Activated CD8-positive, alpha-beta memory T cell treated with anti-CD3 and anti-CD28 coated beads for 48 hours (primary cell): ENCODE measurements at regions not wholly inside any gene's neighbourhood (a gene's known extent, or its start where the extent isn't known, plus 50 kb on each side); places are given as distances from the start of the nearest gene placed in this dataset.
"Not testable (repeated sequence)": the region's sequence is repeated elsewhere in the genome, so short reads cannot be mapped to it uniquely, and the experiment has no call there.

ENCODE experiments used
- DNase-seq, 3 experiments: peaks; one replicate each; pipeline ENCODE4 v3.0.0-alpha.2; 2020; ENCODE audit warnings: low read depth in 2 of 3, low spot score in 2 of 3

DNA sequence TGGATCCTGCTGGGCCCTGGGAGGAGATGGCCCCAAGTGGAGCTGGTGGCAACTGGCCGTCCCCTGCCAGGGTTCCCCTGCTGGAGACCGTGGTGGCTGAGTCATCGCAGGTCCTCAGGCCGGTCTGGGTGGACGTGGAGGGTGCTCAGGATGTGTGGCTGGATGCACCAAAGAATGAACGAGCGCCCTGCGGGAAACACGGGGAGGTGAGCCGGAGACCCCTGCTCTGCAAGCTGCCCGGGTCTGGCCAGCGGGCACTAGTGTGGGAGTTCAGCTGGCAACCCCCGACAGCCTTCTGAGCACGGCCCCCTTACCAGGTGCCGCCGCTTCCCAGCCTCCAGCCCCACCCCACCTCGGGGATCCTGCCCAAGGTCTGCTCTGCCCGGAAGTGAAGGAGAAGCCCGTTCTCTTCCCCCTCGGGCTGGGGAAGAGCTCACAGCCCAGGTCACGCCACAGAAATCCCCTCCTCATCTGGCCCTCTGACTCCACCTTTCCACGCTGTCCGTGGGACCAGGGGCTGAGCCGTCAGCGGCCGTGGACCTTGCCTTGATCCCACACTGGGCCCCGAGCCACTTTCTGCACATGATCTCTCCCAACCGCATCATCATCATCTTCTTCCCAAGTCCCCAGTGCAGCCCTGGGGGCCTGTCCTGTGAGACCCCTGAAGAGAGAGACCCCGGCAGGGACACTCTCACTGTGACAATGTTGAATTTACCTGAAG is 165.5 kb downstream of the KIF26A start:
- DNase-seq = no peak

DNA sequence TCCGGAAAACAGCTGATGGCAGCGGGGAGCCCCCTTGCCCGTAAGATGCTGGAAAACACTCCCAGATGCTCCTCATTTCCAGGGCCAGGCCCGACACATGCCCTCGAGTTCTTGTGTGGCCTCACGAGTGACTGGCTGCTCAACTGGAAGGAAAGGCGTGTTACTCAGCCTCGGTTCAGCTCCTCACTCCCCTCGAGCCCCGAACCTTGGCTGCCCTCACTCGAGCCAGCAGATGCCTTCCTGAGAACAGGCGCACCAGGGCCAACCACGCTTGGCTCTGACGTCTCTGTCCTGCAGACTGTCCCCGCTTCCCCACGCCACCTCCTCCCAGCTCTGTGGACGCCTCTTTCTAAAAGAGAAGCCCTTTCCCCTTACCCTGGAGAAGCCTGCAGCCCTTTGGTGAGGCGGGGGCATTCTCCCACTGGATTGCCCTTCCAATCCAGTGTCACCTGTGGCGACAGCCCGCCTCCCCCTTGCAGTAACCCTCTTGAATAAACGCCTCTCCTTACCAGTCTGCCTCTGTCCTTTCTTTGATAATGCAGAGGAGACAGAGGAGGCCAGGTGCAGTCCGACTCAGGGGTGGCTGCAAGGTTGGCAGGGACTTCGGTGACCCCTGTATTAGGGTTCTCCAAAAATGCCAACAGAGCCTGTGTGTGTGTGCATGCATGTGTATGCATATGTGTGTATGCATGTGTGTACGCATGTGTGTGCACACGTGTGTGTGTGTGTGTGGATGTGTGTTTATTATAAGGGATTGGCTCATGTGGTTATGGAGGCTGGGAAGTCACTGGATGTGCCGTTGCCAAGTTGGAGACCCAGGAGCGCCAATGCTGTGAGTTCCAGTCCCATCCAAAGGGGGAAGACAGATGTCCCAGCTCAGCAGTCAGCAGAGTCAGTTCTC is 166.3 kb downstream of the KIF26A start:
- no peak for DNase-seq

GRCh38 chr14:104305511-104306449 is 167.4 kb downstream of the KIF26A start:
- DNase-seq = no peak

GRCh38 chr14:104306450-104307040 is 168.2 kb downstream of the KIF26A start:
- DNase-seq = no peak

GRCh38 chr14:104307246-104307626 is 168.8 kb downstream of the KIF26A start:
- no peak for DNase-seq

- no peak for DNase-seq
These were observed 169.4 kb downstream of the KIF26A start for GRCh38 chr14:104307627-104308401.

- not testable (repeated sequence) for DNase-seq
These were observed 170.1 kb downstream of the KIF26A start for GRCh38 chr14:104308534-104308933.

GRCh38 chr14:104309657-104310369 is 171.4 kb downstream of the KIF26A start:
- no peak for DNase-seq

- DNase-seq = no peak
These were observed 173.0 kb downstream of the KIF26A start for GRCh38 chr14:104311358-104311757.

GRCh38 chr14:104313674-104314073 is 175.3 kb downstream of the KIF26A start:
- DNase-seq = no peak

DNA sequence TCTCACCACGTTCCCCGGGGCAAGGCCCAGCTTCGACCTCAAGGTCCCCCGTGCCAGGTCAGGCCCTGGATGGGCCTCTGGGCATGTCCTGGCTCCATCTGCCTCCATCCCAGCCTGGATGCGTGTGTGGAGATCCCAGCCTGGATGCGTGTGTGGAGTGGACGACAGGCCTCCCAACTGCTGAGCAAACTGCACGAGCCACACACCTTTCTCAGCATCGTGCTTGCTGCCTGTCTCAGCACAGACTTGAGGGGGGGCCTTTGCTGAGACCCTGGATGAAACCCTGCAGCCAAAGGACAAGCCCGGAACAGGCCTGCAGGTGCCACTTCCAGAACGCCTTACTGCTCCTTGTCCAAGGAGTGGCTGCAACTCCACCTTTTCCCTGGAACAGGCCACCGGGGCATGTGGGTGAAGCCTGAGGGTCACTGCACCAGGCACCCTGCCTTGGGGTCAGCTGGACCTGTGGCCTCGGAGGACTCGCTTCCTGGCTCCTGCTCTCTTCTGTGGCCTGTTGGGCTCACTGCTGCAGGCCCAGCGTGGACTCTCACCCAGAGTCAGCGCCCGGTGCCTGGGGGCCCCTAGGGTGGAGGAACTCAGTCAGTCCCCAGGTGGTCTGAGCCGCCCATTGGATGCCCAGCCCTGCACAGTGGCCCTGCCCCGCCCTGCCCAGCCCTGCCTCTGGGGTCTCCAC is 176.0 kb downstream of the KIF26A start:
- no peak for DNase-seq

DNA sequence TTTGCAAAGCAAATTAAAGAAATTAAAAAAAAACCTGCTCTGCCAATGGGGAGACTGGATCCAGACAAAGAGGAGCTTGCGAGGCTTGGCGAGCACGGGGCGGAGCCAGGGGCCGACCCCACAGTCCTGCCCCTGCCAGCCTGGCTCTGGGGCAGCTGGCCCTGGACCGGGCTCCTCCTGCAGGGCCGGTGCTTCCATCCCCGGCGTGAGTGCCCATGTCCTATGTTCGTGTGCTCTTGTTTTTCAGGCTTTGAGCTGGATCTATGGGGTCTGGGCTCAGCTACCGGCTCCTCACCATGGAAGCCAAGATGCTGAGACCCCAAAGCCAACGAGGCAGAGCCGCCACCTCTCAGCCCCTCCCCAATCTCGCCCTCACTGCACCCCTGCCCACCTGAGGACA is 176.8 kb downstream of the KIF26A start:
- DNase-seq = no peak

DNA sequence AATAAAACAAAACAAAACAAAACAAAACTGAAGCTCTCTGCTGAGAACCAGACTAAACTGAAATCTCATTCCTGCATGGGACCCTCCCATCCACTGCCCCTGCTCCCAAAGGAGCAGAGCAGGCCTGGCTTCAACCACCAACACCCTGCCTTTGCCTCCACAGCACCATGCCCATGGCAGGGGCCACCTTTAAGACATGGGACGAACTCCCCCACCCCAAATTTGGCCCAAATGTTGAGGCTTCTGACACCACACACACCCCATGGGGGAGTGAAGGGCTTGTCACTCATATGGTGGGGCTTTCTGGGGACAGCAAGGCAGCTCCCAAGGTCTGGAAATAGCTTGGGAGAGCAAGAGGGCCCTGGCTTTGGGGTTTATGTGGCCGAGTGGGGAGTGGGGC is 177.2 kb downstream of the KIF26A start:
- DNase-seq = no peak

DNA sequence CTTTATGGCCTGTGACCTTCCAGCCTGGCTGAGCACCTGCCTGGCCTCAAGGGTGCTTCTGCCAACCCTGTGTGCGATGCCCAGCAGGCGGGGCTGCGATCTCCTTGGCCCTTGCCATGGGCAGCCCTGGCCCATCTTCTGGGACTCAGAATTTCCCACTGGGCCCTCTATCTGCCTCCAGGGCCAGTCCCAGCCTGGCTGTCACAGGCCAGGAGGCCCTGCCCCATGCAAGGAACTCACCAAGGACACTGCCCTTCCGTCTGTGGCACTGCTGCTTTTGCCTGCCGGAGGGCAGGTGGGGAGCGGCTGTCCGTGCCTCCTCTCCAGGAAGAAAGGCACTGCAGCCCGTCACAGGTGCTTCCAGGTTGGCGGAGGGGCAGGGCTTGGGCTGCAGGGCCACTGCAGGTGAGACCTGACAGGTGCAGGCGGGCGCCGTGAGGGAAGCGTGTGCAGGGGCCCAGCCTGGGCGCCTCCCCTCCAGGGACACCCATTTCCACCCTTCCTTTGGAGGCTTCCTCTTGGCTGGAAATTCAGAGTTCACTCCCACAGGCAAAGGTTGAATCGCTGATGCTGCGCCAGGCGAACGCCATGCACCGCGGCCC is 177.8 kb downstream of the KIF26A start:
- DNase-seq = no peak

DNA sequence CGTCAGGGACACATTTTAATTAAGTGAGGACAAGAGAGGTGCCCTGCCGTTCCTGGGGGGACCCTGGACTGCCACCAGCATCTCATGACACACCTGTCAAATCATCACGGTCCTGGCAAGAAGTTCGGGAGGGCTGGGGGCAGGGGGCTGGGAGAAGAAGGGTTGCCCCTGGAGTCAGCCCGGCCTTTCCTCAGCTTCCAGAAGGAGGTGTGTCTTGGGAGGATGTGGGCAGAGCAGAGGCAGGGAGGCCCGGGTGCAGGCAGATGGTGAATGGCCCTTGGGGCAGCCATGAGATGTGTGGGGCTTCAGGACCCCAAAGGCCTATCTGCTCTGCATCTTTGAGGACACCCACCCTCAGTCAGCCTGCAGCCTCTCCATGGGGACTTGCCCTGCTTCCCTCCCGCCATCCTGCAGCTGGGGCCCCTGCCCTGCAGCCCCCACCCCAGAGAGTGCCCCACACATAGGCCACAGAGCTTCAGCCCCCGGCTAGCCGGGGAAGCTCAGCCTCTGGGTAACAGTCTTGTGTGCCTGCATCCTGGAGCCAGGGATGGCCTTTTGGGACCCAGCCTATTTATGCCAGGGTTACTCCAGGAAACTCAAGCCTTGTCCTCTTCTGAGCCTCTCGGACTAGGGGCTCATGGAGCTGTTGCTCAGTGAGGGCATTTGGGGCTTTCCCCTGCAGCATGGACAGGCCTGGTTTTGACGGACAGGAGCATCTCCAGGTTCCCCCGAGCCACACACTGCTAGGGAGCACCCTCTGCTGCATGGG is 178.5 kb downstream of the KIF26A start:
- DNase-seq = no peak

DNA sequence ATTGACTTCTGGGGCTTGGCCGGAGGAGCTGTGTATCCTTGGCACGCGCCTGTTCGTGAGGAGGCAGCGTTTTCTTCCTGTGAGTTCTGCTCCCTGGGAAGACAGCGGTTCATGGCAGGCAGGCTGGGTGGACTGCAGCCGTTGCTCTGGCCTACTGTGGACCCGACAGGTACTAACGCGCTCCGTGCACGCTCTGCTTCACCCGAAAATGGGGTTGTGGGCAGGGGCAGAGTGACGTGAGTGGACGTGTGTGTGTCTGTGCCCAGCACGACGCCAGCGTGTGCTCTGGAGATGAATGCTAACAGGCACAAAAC is 179.1 kb downstream of the KIF26A start:
- no peak for DNase-seq

DNA sequence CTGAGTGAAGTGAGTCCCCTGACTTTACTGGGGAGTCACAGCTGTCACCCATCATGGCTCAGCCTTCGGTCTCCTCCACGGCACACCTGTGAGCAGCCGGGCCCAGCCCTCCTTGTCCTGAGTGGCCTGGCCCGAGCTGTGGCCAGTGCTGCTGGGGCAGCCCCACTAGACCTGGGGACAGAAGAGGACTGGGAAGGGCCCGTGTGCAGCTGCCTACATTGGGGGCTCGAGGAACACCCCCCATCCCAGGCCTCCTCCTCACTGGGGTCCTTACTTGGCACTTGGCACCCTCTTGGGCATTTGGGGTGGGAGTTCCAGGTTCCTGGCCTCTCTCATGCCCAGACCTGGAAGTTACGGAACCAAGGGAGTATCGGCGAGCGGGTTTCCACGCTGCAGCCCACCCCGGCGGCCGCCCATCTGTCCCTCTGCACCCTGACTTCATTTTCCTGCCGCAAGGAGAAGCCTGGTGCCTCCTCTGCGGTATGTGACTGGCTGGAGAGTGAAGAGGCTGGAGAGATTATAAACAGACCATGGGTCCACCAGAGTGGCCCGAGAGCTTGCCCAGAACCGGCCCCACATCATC is 179.7 kb downstream of the KIF26A start:
- no peak for DNase-seq
